ENCODE measurements at regions not wholly inside any gene's neighbourhood (a gene's known extent, or its start where the extent isn't known, plus 50 kb on each side); places are given as distances from the start of the nearest gene placed in this dataset.

- Histone ChIP-seq H3K36me3 (replicated peaks in 1 of 2; ENCODE audit: control insufficient read depth in 1 of 2, insufficient read depth in 2 of 2, low read length in 2 of 2) (no peaks in the 10 kb centered on the region), H3K27ac (ENCODE audit: extremely low read length, insufficient read depth, low read length) (no peak overlapping the region), H3K9me3 (ENCODE audit: low read length) (peaks cover 7% of the 10 kb centered on the region; the same call in 1 of the 2 replicates), H3K27me3 (ENCODE audit: control insufficient read depth in 1 of 2, insufficient read depth in 2 of 2, low read length in 2 of 2) (peaks cover 0 to 3% of the 10 kb centered on the region in 2 experiments; a peak in 1 of 5 replicates), H4K20me1 (ENCODE audit: insufficient read depth, low read length) (no peaks in the 10 kb centered on the region), H3K4me1 (ENCODE audit: insufficient read depth, low read length) (no peaks in the 10 kb centered on the region), H3K4me3 (replicated peaks in 1 of 3; ENCODE audit: insufficient read depth in 1 of 3, low read depth in 2 of 3, low read length in 3 of 3) (no peak overlapping the region), H3K4me2 (ENCODE audit: low read depth, low read length) (no peak overlapping the region), H3K9ac (ENCODE audit: insufficient read depth, low read depth, low read length) (no peak overlapping the region), H2AFZ (ENCODE audit: low read length) (no peak overlapping the region), H3K79me2 (ENCODE audit: insufficient read depth, low read length) (no peaks in the 10 kb centered on the region)
- no TSS peak for BruUV-seq (replicated peaks)
- TF ChIP-seq, protein P1, sequence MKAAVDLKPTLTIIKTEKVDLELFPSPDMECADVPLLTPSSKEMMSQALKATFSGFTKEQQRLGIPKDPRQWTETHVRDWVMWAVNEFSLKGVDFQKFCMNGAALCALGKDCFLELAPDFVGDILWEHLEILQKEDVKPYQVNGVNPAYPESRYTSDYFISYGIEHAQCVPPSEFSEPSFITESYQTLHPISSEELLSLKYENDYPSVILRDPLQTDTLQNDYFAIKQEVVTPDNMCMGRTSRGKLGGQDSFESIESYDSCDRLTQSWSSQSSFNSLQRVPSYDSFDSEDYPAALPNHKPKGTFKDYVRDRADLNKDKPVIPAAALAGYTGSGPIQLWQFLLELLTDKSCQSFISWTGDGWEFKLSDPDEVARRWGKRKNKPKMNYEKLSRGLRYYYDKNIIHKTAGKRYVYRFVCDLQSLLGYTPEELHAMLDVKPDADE (CRISPR knock-in tag; IDR thresholded peaks at IDR 0.05): no peak
- TF ChIP-seq ZSCAN12 (CRISPR knock-in tag; IDR thresholded peaks at IDR 0.05) (no peak), ZNF547 (CRISPR knock-in tag; IDR thresholded peaks at IDR 0.05) (no peak), ZNF232 (CRISPR knock-in tag; IDR thresholded peaks at IDR 0.05; ENCODE audit: borderline replicate concordance) (no peak), ZNF281 (CRISPR knock-in tag; IDR thresholded peaks at IDR 0.05; ENCODE audit: borderline replicate concordance) (no peak), ZNF629 (CRISPR knock-in tag; conservative IDR thresholded peaks at IDR 0.05) (no peak), ZNF468 (CRISPR knock-in tag; IDR thresholded peaks at IDR 0.05) (no peak), GMEB2 (CRISPR knock-in tag; IDR thresholded peaks at IDR 0.05; ENCODE audit: low read depth) (no peak), U2AF2 (IDR thresholded peaks at IDR 0.05; ENCODE audit: low read depth, low read length) (no peak), SPEN (CRISPR knock-in tag; IDR thresholded peaks at IDR 0.05; ENCODE audit: low read depth) (no peak), ETV6 (CRISPR knock-in tag; conservative IDR thresholded peaks at IDR 0.05) (no peak), RXRA (CRISPR knock-in tag; IDR thresholded peaks at IDR 0.05) (no peak)
- TF ChIP-seq, protein P2, sequence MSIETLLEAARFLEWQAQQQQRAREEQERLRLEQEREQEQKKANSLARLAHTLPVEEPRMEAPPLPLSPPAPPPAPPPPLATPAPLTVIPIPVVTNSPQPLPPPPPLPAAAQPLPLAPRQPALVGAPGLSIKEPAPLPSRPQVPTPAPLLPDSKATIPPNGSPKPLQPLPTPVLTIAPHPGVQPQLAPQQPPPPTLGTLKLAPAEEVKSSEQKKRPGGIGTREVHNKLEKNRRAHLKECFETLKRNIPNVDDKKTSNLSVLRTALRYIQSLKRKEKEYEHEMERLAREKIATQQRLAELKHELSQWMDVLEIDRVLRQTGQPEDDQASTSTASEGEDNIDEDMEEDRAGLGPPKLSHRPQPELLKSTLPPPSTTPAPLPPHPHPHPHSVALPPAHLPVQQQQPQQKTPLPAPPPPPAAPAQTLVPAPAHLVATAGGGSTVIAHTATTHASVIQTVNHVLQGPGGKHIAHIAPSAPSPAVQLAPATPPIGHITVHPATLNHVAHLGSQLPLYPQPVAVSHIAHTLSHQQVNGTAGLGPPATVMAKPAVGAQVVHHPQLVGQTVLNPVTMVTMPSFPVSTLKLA (IDR thresholded peaks at IDR 0.05): no peak
- TF ChIP-seq, protein P3, sequence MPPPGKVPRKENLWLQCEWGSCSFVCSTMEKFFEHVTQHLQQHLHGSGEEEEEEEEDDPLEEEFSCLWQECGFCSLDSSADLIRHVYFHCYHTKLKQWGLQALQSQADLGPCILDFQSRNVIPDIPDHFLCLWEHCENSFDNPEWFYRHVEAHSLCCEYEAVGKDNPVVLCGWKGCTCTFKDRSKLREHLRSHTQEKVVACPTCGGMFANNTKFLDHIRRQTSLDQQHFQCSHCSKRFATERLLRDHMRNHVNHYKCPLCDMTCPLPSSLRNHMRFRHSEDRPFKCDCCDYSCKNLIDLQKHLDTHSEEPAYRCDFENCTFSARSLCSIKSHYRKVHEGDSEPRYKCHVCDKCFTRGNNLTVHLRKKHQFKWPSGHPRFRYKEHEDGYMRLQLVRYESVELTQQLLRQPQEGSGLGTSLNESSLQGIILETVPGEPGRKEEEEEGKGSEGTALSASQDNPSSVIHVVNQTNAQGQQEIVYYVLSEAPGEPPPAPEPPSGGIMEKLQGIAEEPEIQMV (CRISPR knock-in tag; IDR thresholded peaks at IDR 0.05; ENCODE audit: low read depth): no peak
- intact Hi-C loops (cut with micrococcal nuclease; ENCODE audit: unreplicated experiment) (no loop called here), in situ Hi-C loops (cut with HindIII; ENCODE audit: extremely low pct_ligation_motif_present, low pct_unique_long_range_greater_than_20kb) (no loop called here)
- 49% methylated on average over 3 of the region's 3 CpGs for WGBS (ENCODE audit: low lambda C conversion rate)
- FAIRE-seq (no peak), ATAC-seq (no peak), DNase-seq (ENCODE audit: low spot score) (no peak)
- CTCF ChIA-PET (ENCODE audit: low intra/inter-chr PET ratio, low total read pairs): no interaction called here
- POLR2A ChIA-PET: no interaction called here
Observed at GRCh38 chr11:45062115-45062514, 84.3 kb upstream of the PRDM11 start.
